ENCODE measurements at regions not wholly inside any gene's neighbourhood (a gene's known extent, or its start where the extent isn't known, plus 50 kb on each side); places are given as distances from the start of the nearest gene placed in this dataset.

- TF ChIP-seq CTCF (IDR thresholded peaks at IDR 0.05) = no peak
- no peak for TF ChIP-seq POLR2A (IDR thresholded peaks at IDR 0.05)
Observed at GRCh38 chr6:147135211-147135681, 69.0 kb upstream of the STXBP5 start.

All from ovary (tissue), 3 donors.